AML-193 (cell line): ENCODE measurements at regions not wholly inside any gene's neighbourhood (a gene's known extent, or its start where the extent isn't known, plus 50 kb on each side); places are given as distances from the start of the nearest gene placed in this dataset.

Experiments
- DNase-seq, 2 experiments: peaks; one replicate each; lab custom pipeline; 2025; lab: John Stamatoyannopoulos, UW

- DNase-seq, result no peak
Observed at GRCh38 chr3:162007722-162008121, 511.1 kb downstream of the OTOL1 start.

- no peak for DNase-seq
Observed at GRCh38 chr3:162012633-162013032, 516.0 kb downstream of the OTOL1 start.

- DNase-seq, result no peak
Observed at GRCh38 chr3:162014284-162014683, 517.7 kb downstream of the OTOL1 start.

GRCh38 chr3:162015856-162016255 is 519.2 kb downstream of the OTOL1 start:
- no peak for DNase-seq

- no peak for DNase-seq
Observed at GRCh38 chr3:162019817-162020216, 523.2 kb downstream of the OTOL1 start.

- no peak for DNase-seq
Observed at GRCh38 chr3:162021206-162021605, 524.6 kb downstream of the OTOL1 start.

- DNase-seq, result no peak
Observed at GRCh38 chr3:162022911-162023310, 526.3 kb downstream of the OTOL1 start.

GRCh38 chr3:162029736-162030135 is 533.1 kb downstream of the OTOL1 start:
- no peak for DNase-seq

- no peak for DNase-seq
Observed at GRCh38 chr3:162034368-162034767, 537.8 kb downstream of the OTOL1 start.

- no peak for DNase-seq
Observed at GRCh38 chr3:162041622-162042021, 545.0 kb downstream of the OTOL1 start.

- DNase-seq, result no peak
Observed at GRCh38 chr3:162052636-162053035, 556.0 kb downstream of the OTOL1 start.

- no peak for DNase-seq
Observed at GRCh38 chr3:162072656-162073164, 576.1 kb downstream of the OTOL1 start.

GRCh38 chr3:162073422-162073975 is 576.9 kb downstream of the OTOL1 start:
- DNase-seq, result no peak

GRCh38 chr3:162077108-162077507 is 580.5 kb downstream of the OTOL1 start:
- DNase-seq, result no peak

- DNase-seq, result no peak
Observed at GRCh38 chr3:162082516-162082915, 585.9 kb downstream of the OTOL1 start.

- DNase-seq, result no peak
Observed at GRCh38 chr3:162087361-162087760, 590.8 kb downstream of the OTOL1 start.

GRCh38 chr3:162092751-162093150 is 596.1 kb downstream of the OTOL1 start:
- DNase-seq, result no peak

GRCh38 chr3:162094301-162094700 is 597.7 kb downstream of the OTOL1 start:
- DNase-seq, result no peak

- DNase-seq, result no peak
Observed at GRCh38 chr3:162096874-162097273, 600.3 kb downstream of the OTOL1 start.

- no peak for DNase-seq
Observed at GRCh38 chr3:162103808-162104207, 607.2 kb downstream of the OTOL1 start.

GRCh38 chr3:162111861-162112260 is 615.3 kb downstream of the OTOL1 start:
- no peak for DNase-seq

GRCh38 chr3:162112719-162113118 is 616.1 kb downstream of the OTOL1 start:
- DNase-seq, result no peak

GRCh38 chr3:162117961-162118360 is 621.4 kb downstream of the OTOL1 start:
- DNase-seq, result no peak

- DNase-seq, result no peak
Observed at GRCh38 chr3:162119651-162120050, 623.0 kb downstream of the OTOL1 start.
